ENCODE measurements at regions not wholly inside any gene's neighbourhood (a gene's known extent, or its start where the extent isn't known, plus 50 kb on each side); places are given as distances from the start of the nearest gene placed in this dataset.
"Not testable (repeated sequence)": the region's sequence is repeated elsewhere in the genome, so short reads cannot be mapped to it uniquely, and the experiment has no call there.

DNA sequence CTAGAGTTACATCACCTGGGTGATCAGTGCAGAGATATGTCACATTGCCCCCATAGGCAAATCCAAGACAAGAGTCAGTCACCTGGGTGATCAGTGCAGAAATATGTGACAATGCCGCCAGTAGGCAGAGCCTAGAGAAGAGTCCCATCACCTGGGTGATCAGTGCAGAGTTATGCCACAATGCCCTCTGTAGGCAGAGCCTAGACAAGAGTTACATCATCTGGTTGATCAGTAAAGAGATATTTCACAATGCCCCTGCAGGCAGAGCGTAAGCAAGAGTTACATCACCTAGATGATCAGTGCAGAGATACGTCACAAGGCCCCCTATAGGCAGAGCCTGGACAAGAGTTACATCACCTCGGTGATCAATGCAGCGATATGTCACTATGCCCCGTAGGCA, 63.3 kb upstream of the FRG2B start:
- H3K9me3 ChIP-seq; intact Hi-C loops (cut with DNase I); DNase-seq; ATAC-seq; H3K4me1 ChIP-seq; H3K36me3 ChIP-seq; H3K27ac ChIP-seq; H3K27me3 ChIP-seq; H3K4me3 ChIP-seq: not testable (repeated sequence)
- 33 to 74% (median 60%) methylated on average over 5 to 6 of the region's 6 CpGs for WGBS, 4 donors

DNA sequence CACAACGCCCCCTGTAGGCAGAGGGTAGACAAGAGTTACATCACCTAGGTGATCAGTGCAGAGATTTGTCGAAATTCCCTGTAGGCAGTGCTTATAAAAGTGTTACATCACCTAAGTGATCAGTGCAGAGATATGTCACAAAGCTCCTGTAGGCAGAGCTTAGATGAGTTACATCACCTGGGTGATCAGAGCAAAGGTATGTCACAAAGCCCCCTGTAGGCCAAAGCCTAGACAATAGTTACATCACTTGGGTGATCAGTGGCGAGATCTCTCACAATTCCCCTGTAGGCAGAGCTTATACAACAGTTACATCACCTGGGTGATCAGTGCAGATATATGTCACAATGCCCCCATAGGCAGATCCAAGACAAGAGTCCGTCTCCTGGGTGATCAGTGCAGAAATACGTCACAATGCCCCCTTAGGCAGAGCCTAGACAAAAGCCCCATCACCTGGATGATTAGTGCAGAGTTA, 61.9 kb upstream of the FRG2B start:
- H3K4me3 ChIP-seq; DNase-seq; H3K9me3 ChIP-seq; H3K27ac ChIP-seq; H3K36me3 ChIP-seq; H3K4me1 ChIP-seq; H3K27me3 ChIP-seq; intact Hi-C loops (cut with DNase I): not testable (repeated sequence)
- peak in 3 of 4 donors; percentile 60 to 72 (median 65) for ATAC-seq
- WGBS, 4 donors = 3 to 71% (median 31%) methylated on average over 1 to 2 of the region's 5 CpGs

DNA sequence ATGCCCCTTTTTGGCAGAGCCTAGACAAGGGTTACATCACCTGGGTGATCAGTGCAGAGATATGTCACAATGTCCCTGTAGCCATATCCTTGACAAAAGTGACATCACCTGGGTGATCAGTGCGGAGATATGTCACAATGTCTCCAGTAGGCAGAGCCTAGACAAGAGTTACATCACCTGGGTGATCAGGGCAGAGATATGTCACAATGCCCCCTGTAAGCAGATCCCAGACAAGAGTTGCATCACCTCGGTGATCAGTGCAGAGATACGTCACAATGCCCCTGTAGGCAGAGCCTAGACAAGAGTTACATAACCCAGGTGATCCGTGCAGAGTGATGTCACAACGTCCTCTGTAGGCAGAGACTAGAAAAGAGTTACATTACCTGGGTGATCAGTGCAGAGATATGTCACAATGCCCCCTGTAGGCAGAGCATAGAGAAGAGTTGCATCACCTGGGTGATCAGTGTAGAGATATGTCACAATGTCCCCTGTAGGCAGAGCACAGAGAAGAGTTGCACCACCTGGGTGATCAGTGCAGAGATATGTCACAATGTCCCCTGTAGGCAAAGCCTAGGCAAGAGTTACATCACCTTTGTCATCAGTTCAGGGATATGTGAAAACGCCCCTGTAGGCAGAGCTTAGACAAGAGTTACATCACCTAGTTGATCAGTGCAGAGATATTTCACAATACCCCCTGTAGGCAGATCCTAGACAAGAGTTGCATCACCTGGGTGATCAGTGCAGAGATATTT, 61.3 kb upstream of the FRG2B start:
- H3K27me3 ChIP-seq; H3K27ac ChIP-seq; H3K36me3 ChIP-seq; H3K9me3 ChIP-seq; intact Hi-C loops (cut with DNase I); H3K4me1 ChIP-seq; H3K4me3 ChIP-seq; DNase-seq: not testable (repeated sequence)
- WGBS, 4 donors = 39 to 51% (median 44%) methylated on average over 4 to 6 of the region's 6 CpGs
- peak in 3 of 4 donors; percentile 56 to 81 (median 75) for ATAC-seq

DNA sequence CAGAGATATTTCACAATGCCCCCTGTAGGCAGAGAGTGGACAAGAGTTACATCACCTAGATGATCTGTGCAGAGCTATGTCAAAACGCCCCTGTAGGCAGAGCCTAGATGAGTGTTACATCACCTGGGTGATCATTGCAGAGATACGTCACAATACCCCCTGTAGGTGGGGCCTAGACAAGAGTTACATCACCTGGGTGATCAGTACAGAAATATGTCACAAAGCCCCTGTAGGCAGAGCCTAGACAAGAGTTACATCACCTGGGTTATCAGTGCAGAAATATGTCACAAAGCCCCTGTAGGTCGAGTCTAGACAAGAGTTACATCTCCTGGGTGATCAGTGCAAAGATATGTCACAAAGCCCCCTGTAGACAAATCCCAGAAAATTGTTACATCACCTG, 60.4 kb upstream of the FRG2B start:
- H3K4me3 ChIP-seq; DNase-seq; H3K9me3 ChIP-seq; H3K27ac ChIP-seq; H3K27me3 ChIP-seq; intact Hi-C loops (cut with DNase I); H3K4me1 ChIP-seq; H3K36me3 ChIP-seq: not testable (repeated sequence)
- WGBS, 4 donors = no CpG with 5 or more reads among the region's 3 CpGs
- ATAC-seq = peak in 3 of 4 donors; percentile 39 to 48 (median 41)
